Coronary artery (tissue), 2 donors: ENCODE measurements at regions not wholly inside any gene's neighbourhood (a gene's known extent, or its start where the extent isn't known, plus 50 kb on each side); places are given as distances from the start of the nearest gene placed in this dataset.

Source experiments
- DNase-seq: peaks from one replicate; pipeline ENCODE4 v3.0.0-alpha.2; 2017; ENCODE audit warnings: low spot score
- H3K27ac ChIP-seq, 2 donors: fragments of 200-600 bp; sonication (generic); one replicate each; pipeline ENCODE4 v1.5.1; 2016 to 2019
- H3K4me3 ChIP-seq: fragments of 200-600 bp; sonication (generic); 2 replicates; pipeline ENCODE4 v1.5.1; 2016; ENCODE audit warnings: mild to moderate bottlenecking, moderate library complexity
- CTCF ChIP-seq: fragments of 200-600 bp; sonication (generic); IDR thresholded peaks from one replicate; pipeline ENCODE4 v1.5.1; 2019; ENCODE audit warnings: antibody characterized with exemption

GRCh38 chr12:23098110-23098509, 473.1 kb downstream of the ETNK1 start:
- no peak overlapping the region for H3K4me3 ChIP-seq
- no peak overlapping the region for H3K27ac ChIP-seq
- no peak for DNase-seq
- TF ChIP-seq CTCF = no peak

DNA sequence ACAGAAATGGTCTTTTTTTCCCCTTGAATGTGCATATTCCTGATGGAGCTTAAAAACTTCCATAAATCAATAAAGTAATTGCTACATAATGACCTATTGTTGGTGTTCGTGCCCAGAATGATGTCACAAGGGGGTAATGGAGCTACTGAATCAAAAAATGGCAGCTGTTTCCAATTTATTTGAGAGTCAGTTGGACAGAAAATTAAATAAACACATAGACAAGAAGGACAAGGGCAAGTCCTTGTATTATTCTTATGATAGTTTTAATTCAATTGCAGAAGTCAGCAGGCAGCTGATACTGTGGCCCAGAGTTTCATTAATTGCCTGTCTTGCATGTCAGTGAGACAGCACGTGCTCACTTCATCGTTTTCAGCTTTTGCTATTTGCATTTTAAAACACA, 473.5 kb downstream of the ETNK1 start:
- Histone ChIP-seq H3K27ac (no peak overlapping the region), H3K4me3 (no peak overlapping the region)
- no peak for TF ChIP-seq CTCF
- no peak for DNase-seq

GRCh38 chr12:23099104-23099503, 474.1 kb downstream of the ETNK1 start:
- DNase-seq = no peak
- no peak for TF ChIP-seq CTCF
- Histone ChIP-seq H3K27ac (no peak overlapping the region), H3K4me3 (no peak overlapping the region)

- DNase-seq = no peak
- Histone ChIP-seq H3K4me3 (no peak overlapping the region), H3K27ac (no peak overlapping the region)
- TF ChIP-seq CTCF = no peak
Measured at GRCh38 chr12:23099604-23100003, 474.6 kb downstream of the ETNK1 start.

DNA sequence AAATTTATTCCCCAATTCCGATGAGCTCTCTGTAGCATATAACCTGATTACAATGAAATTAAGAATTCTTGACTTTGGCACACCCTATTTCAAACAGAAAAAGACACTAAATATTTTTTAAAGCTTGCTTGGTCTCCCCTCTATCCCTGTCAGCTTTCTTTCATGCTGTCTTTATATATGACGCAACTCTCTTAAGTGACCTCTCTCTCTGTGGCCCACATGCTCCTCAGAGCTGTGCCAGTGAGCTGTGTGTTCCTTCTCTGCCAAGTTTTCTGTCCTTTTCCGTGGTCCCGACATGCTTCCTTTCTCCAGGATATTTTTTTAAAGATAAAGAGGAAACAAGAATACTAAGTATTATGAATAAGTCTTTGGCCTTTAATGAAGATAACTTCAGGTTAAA, 484.0 kb downstream of the ETNK1 start:
- no peak for TF ChIP-seq CTCF
- DNase-seq = no peak
- no peak overlapping the region for H3K27ac ChIP-seq
- H3K4me3 ChIP-seq = no peak overlapping the region

DNA sequence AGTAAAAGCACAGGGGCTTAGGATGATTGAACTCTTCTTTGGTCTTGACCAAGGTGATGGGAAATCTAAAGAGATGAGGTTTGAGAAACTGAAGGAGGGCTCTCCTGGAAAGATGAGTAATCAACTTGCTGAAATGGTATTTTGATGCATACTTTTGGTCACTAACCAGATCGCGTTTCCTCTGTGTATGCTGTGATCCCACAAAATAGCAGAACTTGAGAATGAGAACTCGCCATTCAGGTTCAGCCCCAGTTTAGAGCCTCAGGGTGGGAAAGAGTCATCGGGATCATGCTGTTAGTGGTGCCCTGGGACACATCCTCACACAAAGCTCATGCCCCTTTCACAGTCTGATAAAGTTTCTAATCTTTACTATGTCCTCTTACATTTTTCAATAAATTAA, 488.8 kb downstream of the ETNK1 start:
- no peak for DNase-seq
- no peak for TF ChIP-seq CTCF
- Histone ChIP-seq H3K4me3 (no peak overlapping the region), H3K27ac (no peak overlapping the region)

GRCh38 chr12:23115984-23116383, 491.0 kb downstream of the ETNK1 start:
- no peak for DNase-seq
- no peak for TF ChIP-seq CTCF
- H3K4me3 ChIP-seq = no peak overlapping the region
- no peak overlapping the region for H3K27ac ChIP-seq
